ENCODE measurements at regions not wholly inside any gene's neighbourhood (a gene's known extent, or its start where the extent isn't known, plus 50 kb on each side); places are given as distances from the start of the nearest gene placed in this dataset.
A peak's percentile ranks its signal among the peaks of the same experiment; 100 is the strongest.

DNA sequence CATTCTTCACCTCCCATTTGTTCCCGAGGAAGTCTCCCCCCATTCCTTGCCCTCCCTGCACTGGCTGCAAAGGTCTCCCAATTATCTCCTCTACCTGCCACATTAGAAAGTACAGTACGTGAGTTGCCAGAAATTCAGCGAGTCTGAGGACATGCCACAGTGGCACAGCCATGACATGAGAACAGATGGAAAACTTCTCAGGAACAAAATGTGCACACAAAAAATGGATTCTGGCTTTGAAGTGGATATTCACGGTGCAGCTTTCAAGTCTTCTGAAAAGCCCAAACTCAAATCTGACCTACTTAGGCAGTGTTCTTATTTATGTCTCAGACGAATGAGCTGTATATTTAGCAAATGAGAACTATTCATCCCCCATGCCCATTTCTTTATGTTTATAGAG lies 269.1 kb upstream of the ARID1B start:
- WGBS = 46% methylated on average over 5 of the region's 5 CpGs
- Histone ChIP-seq H3K4me3 (no peak overlapping the region), H3K9me3 (no peaks in the 10 kb centered on the region), H3K4me1 (no peaks in the 10 kb centered on the region), H3K27ac (replicated peaks in 1 of 4) (no peak overlapping the region), H3K36me3 (no peaks in the 10 kb centered on the region), H3K27me3 (no peaks in the 10 kb centered on the region)
- intact Hi-C loops (cut with DNase I) = no loop called here
- peak; percentile 72 for DNase-seq (ENCODE audit: extremely low spot score)
- TF ChIP-seq EP300 (IDR thresholded peaks at IDR 0.05) = no peak
- no peak for TF ChIP-seq POLR2A (IDR thresholded peaks at IDR 0.05; ENCODE audit: low read depth)
- TF ChIP-seq, protein P1, sequence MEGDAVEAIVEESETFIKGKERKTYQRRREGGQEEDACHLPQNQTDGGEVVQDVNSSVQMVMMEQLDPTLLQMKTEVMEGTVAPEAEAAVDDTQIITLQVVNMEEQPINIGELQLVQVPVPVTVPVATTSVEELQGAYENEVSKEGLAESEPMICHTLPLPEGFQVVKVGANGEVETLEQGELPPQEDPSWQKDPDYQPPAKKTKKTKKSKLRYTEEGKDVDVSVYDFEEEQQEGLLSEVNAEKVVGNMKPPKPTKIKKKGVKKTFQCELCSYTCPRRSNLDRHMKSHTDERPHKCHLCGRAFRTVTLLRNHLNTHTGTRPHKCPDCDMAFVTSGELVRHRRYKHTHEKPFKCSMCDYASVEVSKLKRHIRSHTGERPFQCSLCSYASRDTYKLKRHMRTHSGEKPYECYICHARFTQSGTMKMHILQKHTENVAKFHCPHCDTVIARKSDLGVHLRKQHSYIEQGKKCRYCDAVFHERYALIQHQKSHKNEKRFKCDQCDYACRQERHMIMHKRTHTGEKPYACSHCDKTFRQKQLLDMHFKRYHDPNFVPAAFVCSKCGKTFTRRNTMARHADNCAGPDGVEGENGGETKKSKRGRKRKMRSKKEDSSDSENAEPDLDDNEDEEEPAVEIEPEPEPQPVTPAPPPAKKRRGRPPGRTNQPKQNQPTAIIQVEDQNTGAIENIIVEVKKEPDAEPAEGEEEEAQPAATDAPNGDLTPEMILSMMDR (IDR thresholded peaks at IDR 0.05) = no peak
- TF ChIP-seq POLR2AphosphoS5 (IDR thresholded peaks at IDR 0.05) = no peak

DNA sequence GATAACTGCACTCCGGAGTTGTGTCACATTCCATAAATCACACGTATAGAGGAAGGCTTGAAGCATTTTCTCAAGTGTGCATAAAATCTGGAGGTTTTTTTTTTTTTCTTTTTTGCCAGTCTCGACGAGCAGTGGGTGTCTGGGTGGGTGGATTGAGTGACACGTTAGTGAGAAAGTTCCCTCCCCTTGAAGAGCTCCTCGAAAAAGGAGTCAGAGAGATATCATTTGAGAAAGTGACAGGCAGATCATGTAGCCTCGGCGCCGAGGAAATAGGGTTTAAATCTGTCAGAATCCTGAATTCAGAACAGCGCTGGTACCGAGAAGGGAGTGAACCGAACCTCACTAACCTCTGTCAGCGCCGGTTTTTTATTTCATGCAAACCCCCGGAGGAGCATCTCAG lies 269.5 kb upstream of the ARID1B start:
- Histone ChIP-seq H3K27ac (replicated peaks in 1 of 4) (no peak overlapping the region), H3K9me3 (no peaks in the 10 kb centered on the region), H3K4me3 (no peak overlapping the region), H3K36me3 (no peaks in the 10 kb centered on the region), H3K27me3 (no peaks in the 10 kb centered on the region), H3K4me1 (no peaks in the 10 kb centered on the region)
- whole genome bisulfite sequencing = 79% methylated on average over 15 of the region's 15 CpGs
- intact Hi-C loops (cut with DNase I) = no loop called here
- DNase-seq (ENCODE audit: extremely low spot score) = no peak
- TF ChIP-seq POLR2A (IDR thresholded peaks at IDR 0.05; ENCODE audit: low read depth) (no peak), EP300 (IDR thresholded peaks at IDR 0.05) (no peak), POLR2AphosphoS5 (IDR thresholded peaks at IDR 0.05) (no peak)
- TF ChIP-seq, protein P1 (IDR thresholded peaks at IDR 0.05) = no peak

DNA sequence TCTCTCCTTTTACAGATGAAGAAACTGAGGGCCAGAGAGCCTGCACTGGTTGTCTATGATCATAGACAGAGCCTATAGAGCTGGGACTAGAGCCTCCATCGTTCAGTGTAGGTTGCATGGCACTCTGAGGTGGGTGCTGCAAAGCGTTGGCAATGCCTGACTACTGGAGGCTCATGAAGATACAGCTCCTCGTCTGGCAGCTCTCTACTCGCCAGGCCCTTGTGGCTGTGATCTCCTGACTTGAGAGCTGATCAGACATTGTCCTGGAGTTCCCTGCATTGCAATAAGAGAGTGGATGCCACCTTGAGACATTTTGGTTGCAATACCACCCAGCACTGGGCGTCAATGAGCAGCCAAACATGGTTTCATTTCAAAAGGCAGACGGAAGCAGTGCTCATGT lies 270.1 kb upstream of the ARID1B start:
- peak; percentile 89 for DNase-seq (ENCODE audit: extremely low spot score)

DNA sequence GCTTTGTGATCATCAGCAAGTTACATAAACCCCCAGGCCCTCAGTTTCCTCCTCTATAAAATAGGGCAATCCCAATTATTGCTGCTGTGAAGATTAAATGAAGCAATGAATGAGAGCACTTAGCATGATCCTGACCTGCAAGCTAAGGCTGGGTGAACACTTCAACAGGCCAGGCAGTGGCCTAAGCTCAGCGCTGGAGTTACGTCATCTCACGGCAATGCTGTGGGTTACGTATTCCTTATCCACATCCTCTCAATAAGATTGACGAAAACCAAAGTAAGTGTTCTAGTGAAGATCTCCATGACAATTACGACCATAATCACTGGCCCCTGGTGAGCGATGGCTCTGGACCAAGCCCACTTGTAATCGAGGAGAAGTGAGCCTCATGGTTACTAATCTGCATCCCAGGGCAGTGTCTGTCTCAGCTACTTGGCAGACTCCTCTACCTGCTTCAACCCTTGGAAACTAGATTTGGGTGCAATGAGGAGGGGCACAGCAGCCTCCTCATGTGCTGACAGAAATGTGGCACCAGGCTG lies 274.1 kb upstream of the ARID1B start:
- no peak for TF ChIP-seq EP300 (IDR thresholded peaks at IDR 0.05)
- no peaks in the 10 kb centered on the region for H3K27me3 ChIP-seq
- H3K27ac ChIP-seq (replicated peaks in 1 of 4) = no peak overlapping the region
- H3K9me3 ChIP-seq = no peaks in the 10 kb centered on the region
- DNase-seq (ENCODE audit: extremely low spot score) = peak; percentile 74
- WGBS = 94% methylated on average over 5 of the region's 8 CpGs
- intact Hi-C loops (cut with DNase I) = no loop called here
- H3K4me1 ChIP-seq = no peaks in the 10 kb centered on the region
- H3K36me3 ChIP-seq = no peaks in the 10 kb centered on the region
- H3K4me3 ChIP-seq = no peak overlapping the region

More for the DNA sequence above, 270.1 kb upstream of the ARID1B start:
- H3K36me3 ChIP-seq = no peaks in the 10 kb centered on the region
- no peaks in the 10 kb centered on the region for H3K9me3 ChIP-seq
- TF ChIP-seq, protein P1 (IDR thresholded peaks at IDR 0.05) = no peak
- no peak for TF ChIP-seq POLR2AphosphoS5 (IDR thresholded peaks at IDR 0.05)
- TF ChIP-seq POLR2A (IDR thresholded peaks at IDR 0.05; ENCODE audit: low read depth) = no peak
- no peak for TF ChIP-seq EP300 (IDR thresholded peaks at IDR 0.05)
- intact Hi-C loops (cut with DNase I) = no loop called here
- no peak overlapping the region for H3K4me3 ChIP-seq
- H3K27ac ChIP-seq (replicated peaks in 1 of 4) = no peak overlapping the region
- 73% methylated on average over 5 of the region's 6 CpGs for WGBS
- no peaks in the 10 kb centered on the region for H3K27me3 ChIP-seq
- no peaks in the 10 kb centered on the region for H3K4me1 ChIP-seq

DNA sequence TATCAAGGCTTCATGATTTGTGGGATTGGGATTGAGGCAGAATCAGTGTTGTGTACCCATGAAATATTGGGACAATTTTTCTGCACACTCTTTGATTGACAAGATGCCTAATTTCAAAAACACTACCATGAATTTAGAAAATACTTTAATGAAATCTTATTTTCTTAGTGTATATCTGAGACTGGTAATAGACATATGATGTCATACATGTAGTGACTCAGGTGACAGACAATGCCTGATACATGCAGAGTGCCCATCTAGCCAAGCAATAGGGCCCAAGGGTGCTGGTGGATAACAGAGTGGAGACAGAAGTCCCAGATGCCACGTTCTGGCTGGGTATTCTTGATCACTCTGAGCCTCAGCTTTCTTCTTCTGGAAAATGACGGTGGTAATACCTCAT lies 279.6 kb upstream of the ARID1B start:
- H3K36me3 ChIP-seq = no peaks in the 10 kb centered on the region
- H3K4me3 ChIP-seq = no peak overlapping the region
- DNase-seq (ENCODE audit: extremely low spot score) = no peak
- 89% methylated on average over 2 of the region's 2 CpGs for whole genome bisulfite sequencing
- H3K27me3 ChIP-seq = no peaks in the 10 kb centered on the region
- H3K4me1 ChIP-seq = no peaks in the 10 kb centered on the region
- no peaks in the 10 kb centered on the region for H3K9me3 ChIP-seq
- TF ChIP-seq POLR2AphosphoS5 (IDR thresholded peaks at IDR 0.05) = no peak
- TF ChIP-seq EP300 (IDR thresholded peaks at IDR 0.05) = no peak
- no peak for TF ChIP-seq POLR2A (IDR thresholded peaks at IDR 0.05; ENCODE audit: low read depth)
- TF ChIP-seq, protein P1 (IDR thresholded peaks at IDR 0.05) = no peak
- intact Hi-C loops (cut with DNase I) = no loop called here
- no peak overlapping the region for H3K27ac ChIP-seq (replicated peaks in 1 of 4)

Data from esophagus muscularis mucosa (tissue), 4 donors.